Neural progenitor cell (in vitro differentiated cells): ENCODE measurements at regions not wholly inside any gene's neighbourhood (a gene's known extent, or its start where the extent isn't known, plus 50 kb on each side); places are given as distances from the start of the nearest gene placed in this dataset.

ENCODE experiments used
- CTCF ChIP-seq: fragments of 200-600 bp; sonication (generic); IDR thresholded peaks from 2 replicates; pipeline ENCODE4 v1.5.1; 2017; ENCODE audit warnings: antibody characterized with exemption, mild to moderate bottlenecking
- EZH2phosphoT487 ChIP-seq: fragments of 200-600 bp; sonication (generic); IDR thresholded peaks from 2 replicates; pipeline ENCODE4 v1.6.1; 2017; ENCODE audit warnings: antibody characterized with exemption

GRCh38 chr10:117830787-117831212 is 215.9 kb downstream of the RAB11FIP2 start:
- no peak for TF ChIP-seq CTCF
- peak; percentile 84 for TF ChIP-seq EZH2phosphoT487
